Fibroblast of skin of left biceps (primary cell): ENCODE measurements at regions not wholly inside any gene's neighbourhood (a gene's known extent, or its start where the extent isn't known, plus 50 kb on each side); places are given as distances from the start of the nearest gene placed in this dataset.
"Not testable (repeated sequence)": the region's sequence is repeated elsewhere in the genome, so short reads cannot be mapped to it uniquely, and the experiment has no call there.

ENCODE experiments used
- DNase-seq, 2 experiments: peaks; one replicate each; pipeline ENCODE4 v3.0.0-alpha.2; 2013; ENCODE audit warnings: low read depth in 2 of 2

- DNase-seq = no peak
Observed at GRCh38 chr9:73219985-73220626, 68.4 kb downstream of the ANXA1 start.

GRCh38 chr9:73223594-73223993 lies 71.9 kb downstream of the ANXA1 start:
- no peak for DNase-seq

DNA sequence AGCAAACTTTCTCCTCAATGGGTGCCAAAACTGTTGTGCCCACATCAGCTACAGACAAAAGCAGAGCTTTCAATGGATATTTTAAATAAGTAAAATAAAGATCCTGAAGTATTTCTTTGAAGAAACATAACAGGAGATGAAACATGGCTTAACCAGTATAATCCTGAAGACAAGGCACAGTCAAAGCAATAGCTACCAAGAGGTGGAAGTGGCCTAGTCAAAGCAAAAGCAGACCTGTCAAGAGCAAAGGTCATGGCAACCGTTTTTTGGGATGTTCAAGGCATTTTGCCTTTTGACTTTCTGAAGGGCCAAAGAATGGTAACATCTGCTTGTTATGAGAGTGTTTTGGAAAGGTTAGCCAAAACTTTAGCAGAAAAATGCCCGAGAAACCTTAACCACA lies 77.9 kb downstream of the ANXA1 start:
- no peak for DNase-seq

GRCh38 chr9:73230251-73230650 lies 78.6 kb downstream of the ANXA1 start:
- no peak for DNase-seq

GRCh38 chr9:73231203-73231602 lies 79.5 kb downstream of the ANXA1 start:
- DNase-seq = no peak

DNA sequence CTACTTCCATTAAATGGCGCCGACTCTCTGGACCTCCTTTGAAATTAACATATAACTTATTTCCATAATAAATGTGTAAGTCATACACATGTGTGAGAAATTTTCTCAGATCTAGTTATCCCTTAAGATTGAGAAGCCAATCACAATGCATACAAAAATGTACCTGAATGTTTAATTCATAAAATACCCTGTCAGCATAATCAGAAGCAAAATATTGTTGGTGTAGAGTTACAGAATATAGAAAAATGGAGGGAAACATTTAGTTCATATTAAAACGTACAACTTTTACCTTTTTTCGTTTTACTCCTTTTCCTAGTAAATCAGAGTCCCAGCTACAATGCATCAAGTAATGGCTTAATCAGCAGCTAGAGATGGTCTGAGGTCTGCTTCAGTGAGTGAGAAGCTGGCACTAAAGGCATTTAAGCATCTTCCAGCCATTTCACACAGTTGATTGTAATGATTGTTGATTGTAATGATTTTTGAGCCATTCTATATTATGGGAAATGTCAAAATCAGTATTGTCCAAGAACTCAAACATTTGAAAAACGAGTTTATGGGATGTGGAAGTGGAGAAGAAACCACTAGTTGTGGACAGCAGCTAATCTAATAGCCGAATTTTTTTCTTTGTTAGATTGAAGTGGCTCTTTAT lies 81.8 kb downstream of the ANXA1 start:
- no peak for DNase-seq

DNA sequence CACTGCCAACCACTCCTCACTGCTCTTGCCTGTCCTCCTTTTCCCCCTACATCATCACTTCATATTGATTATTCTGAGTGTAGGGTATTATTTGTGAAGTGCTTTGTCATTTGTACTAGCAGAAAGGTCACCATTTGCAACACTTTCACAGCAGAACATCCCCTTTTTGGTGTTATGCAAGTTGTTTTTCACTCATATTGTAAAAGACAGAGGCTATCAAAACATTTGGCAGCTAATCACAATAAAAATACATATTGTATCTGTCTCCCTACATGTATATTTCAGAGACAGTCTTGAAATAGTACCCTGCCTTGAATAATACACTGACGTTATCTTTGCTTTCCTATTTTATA lies 82.3 kb downstream of the ANXA1 start:
- DNase-seq = no peak

GRCh38 chr9:73237140-73237539 lies 85.5 kb downstream of the ANXA1 start:
- DNase-seq = no peak

GRCh38 chr9:73239570-73240265 lies 88.1 kb downstream of the ANXA1 start:
- DNase-seq = no peak

DNA sequence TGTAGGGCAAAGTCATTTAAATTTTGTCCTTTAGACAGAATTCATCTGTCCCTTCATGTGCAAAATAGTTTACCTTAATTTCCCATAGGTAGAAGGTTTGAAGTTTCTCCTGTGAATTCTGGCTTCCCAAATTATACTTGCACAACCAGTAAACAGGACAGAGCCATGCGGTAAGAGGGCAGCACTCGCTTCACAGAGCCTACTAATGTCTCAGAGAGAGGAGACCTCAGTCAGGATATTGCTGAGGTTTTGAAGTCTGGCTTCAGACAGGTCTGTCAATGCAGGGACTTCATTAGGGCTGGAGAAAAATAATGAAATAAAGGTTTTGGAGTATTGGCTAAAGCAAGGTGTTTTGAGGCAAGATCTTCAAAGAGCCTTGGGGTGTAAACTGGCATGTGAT lies 91.4 kb downstream of the ANXA1 start:
- DNase-seq = no peak

- DNase-seq = no peak
Observed at GRCh38 chr9:73259086-73259696, 107.5 kb downstream of the ANXA1 start.

GRCh38 chr9:73260506-73260905 lies 108.8 kb downstream of the ANXA1 start:
- DNase-seq = no peak

GRCh38 chr9:73264631-73265030 lies 113.0 kb downstream of the ANXA1 start:
- no peak for DNase-seq

DNA sequence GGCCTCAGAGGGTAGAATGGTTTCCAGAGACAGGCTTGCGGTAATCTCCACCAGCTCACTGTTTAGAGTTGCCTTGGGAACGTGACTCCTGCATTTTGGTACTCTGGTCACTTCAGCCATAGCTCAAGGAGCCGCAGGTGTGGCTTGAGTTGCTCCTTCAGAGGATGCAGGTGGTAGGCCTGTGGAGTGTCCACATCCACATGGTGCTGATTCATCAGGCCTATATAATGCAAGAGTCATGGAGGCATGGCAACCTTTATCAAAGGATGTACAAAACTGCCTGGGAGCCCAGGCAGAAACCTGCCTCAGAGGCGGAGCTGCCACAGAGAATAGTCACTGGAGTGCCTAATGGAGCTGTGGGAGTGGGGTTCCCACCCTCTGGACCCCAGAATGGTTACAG lies 114.2 kb downstream of the ANXA1 start:
- DNase-seq = no peak

GRCh38 chr9:73269430-73270101 lies 117.9 kb downstream of the ANXA1 start:
- peak in 1 of 2 experiments; percentile 6 for DNase-seq

- peak; percentile 56 to 70 for DNase-seq
Observed at GRCh38 chr9:73270967-73271721, 119.5 kb downstream of the ANXA1 start.

GRCh38 chr9:73280113-73280512 lies 128.4 kb downstream of the ANXA1 start:
- DNase-seq = no peak

- DNase-seq = no peak
Observed at GRCh38 chr9:73284377-73284776, 132.7 kb downstream of the ANXA1 start.

DNA sequence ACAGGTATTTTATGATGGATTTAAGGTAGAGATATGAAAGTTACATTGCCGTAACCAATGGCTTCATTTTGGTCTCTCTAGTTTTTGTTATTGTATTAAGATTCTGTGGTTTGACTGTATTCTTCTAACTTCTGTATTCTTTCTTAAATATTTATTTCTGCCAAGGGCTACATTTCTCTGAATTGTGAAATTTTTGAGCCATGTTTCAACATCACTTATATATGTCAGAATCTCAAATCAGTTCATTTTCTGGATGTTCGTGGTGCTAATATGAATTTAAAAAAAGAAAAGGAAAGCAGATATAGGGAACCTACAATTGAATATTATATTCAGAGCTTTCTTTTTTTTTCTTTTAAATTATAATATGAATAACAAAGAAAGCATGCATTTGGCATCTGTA lies 142.7 kb downstream of the ANXA1 start:
- DNase-seq = no peak

DNA sequence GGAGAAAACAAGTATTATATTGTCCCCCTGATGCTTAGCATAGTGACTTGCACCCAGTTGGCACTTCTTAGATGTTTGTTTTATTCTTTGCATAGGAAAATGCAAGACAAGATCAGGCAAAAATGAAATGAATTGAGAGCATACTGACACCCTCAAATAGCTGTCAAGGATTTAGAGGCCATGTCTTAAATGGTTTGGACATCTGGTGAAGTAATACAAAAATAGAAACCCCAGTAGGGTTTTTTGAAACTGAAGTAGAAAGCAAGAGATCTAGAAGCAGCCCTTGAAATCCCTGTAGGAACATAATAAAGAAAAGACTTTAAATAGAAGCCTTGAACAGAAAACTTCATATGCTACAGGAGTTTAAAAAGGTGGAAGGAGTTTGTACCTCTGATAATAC lies 174.3 kb downstream of the ANXA1 start:
- no peak for DNase-seq

DNA sequence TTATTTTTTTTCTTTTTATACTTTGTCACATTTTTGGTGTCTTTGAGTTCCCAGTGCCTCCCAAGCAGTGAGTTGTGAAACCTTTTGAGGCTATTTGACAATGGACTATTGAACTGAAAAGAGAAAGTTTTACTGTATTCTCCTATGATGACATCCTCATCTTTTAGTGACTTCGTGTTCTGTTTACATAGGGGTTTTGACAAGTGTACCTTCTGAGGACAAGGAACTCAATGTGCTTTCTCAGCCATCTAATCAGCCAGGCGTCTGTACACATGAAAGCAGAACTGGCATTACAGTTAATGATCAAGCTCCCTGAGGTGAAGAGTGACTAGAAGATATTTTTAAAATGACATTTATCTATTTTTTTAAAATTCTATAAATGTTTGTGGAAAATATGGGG lies 175.5 kb downstream of the ANXA1 start:
- DNase-seq = no peak

DNA sequence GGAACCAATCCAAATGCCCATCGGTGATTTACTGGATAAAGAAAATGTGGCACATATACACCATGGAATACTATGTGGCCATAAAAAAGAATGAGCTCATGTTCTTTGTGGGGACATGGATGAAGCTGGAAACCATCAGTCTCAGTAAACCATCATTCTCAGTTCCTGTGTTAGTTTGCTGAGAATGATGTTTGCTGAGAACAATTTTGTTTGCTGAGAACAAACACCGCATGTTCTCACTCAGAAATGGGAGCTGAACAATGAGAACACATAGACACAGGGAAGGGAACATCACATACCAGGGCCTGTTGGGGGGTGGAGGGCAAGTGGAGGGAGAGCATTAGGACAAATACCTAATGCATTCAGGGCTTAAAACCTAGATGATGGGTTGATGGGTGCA lies 185.5 kb downstream of the ANXA1 start:
- not testable (repeated sequence) for DNase-seq
